IMR-90 (cell line): ENCODE measurements at regions not wholly inside any gene's neighbourhood (a gene's known extent, or its start where the extent isn't known, plus 50 kb on each side); places are given as distances from the start of the nearest gene placed in this dataset.

Experiments used
- ATAC-seq: fragments of 200-7000 bp; cut with Tn5 transposase; 2 replicates; pipeline ENCODE4 v1.9.1; 2020; ENCODE audit warnings: low read depth, mild to moderate bottlenecking, moderate library complexity
- BruUV-seq: library from RNA; stranded (reverse); fragments of 400-500 nt; replicated peaks from 2 replicates; lab custom pipeline; 2021; lab: Mats Ljungman, UMichigan
- CTCF ChIA-PET: fragments of 300-600 bp; formaldehyde crosslinking; extraction: SDS; loops from one replicate; lab custom pipeline; 2021; ENCODE audit warnings: antibody characterized with exemption; lab: Yijun Ruan, JAX
- POLR2A ChIA-PET: fragments of 300-600 bp; sonication (Branson Sonifier 250); formaldehyde crosslinking; loops from one replicate; lab custom pipeline; 2022; ENCODE audit warnings: antibody characterized with exemption; ENCODE audit not compliant: unreplicated experiment; lab: Charles Lee
- DNase-seq: peaks from one replicate; pipeline ENCODE4 v3.0.0; 2013
- H2AFZ ChIP-seq: replicated peaks from 2 replicates; pipeline ENCODE3; 2013; ENCODE audit warnings: low read length, mild to moderate bottlenecking; ENCODE audit not compliant: poor library complexity
- H2AK5ac ChIP-seq: 2 replicates; pipeline ENCODE4 v1.6.1; 2013; ENCODE audit warnings: low read depth, low read length, inconsistent platforms
- H2AK9ac ChIP-seq: replicated peaks from 2 replicates; pipeline ENCODE3; 2013; ENCODE audit warnings: mild to moderate bottlenecking, low read depth, low read length, moderate library complexity; ENCODE audit not compliant: poor library complexity
- H2BK120ac ChIP-seq: 2 replicates; pipeline ENCODE4 v1.6.1; 2013; ENCODE audit warnings: low read depth, low read length, inconsistent platforms
- H2BK15ac ChIP-seq: 3 replicates; pipeline ENCODE4 v1.6.1; 2013; ENCODE audit warnings: low read depth, low read length, inconsistent platforms
- H2BK20ac ChIP-seq: 2 replicates; pipeline ENCODE4 v1.6.1; 2013; ENCODE audit warnings: low read depth, mild to moderate bottlenecking, inconsistent platforms, low read length, moderate library complexity
- H2BK5ac ChIP-seq: 2 replicates; pipeline ENCODE4 v1.6.1; 2013; ENCODE audit warnings: mild to moderate bottlenecking, low read depth, low read length, inconsistent platforms; ENCODE audit not compliant: poor library complexity, severe bottlenecking
- H3K14ac ChIP-seq: replicated peaks from 2 replicates; pipeline ENCODE4 v1.6.1; 2013; ENCODE audit warnings: low read depth, low read length, inconsistent platforms
- H3K18ac ChIP-seq: 2 replicates; pipeline ENCODE4 v1.6.1; 2013; ENCODE audit warnings: low read depth, low read length, control low read depth
- H3K23ac ChIP-seq: 2 replicates; pipeline ENCODE4 v1.6.1; 2013; ENCODE audit warnings: low read depth, low read length, inconsistent platforms
- H3K27ac ChIP-seq: 2 replicates; pipeline ENCODE4 v1.5.1; 2013; ENCODE audit warnings: mild to moderate bottlenecking, control low read depth, low read length; ENCODE audit not compliant: insufficient read depth
- H3K27me3 ChIP-seq: 2 replicates; pipeline ENCODE4 v1.6.1; 2013; ENCODE audit warnings: low read length; ENCODE audit not compliant: control insufficient read depth, insufficient read depth
- H3K36me3 ChIP-seq: 2 replicates; pipeline ENCODE4 v1.6.1; 2013; ENCODE audit warnings: low read length, mixed read lengths; ENCODE audit not compliant: control insufficient read depth, insufficient read depth
- H3K4ac ChIP-seq: 2 replicates; pipeline ENCODE4 v1.6.1; 2013; ENCODE audit warnings: low read depth, low read length, inconsistent platforms
- H3K4me1 ChIP-seq: 2 replicates; pipeline ENCODE4 v1.6.1; 2013; ENCODE audit warnings: low read length, mixed read lengths; ENCODE audit not compliant: control insufficient read depth, insufficient read depth
- H3K4me2 ChIP-seq: 2 replicates; pipeline ENCODE4 v1.6.1; 2013; ENCODE audit warnings: low read depth, mild to moderate bottlenecking, control low read depth, low read length, moderate library complexity
- H3K4me3 ChIP-seq: 2 replicates; pipeline ENCODE4 v1.5.1; 2013; ENCODE audit warnings: low read depth, mild to moderate bottlenecking, control low read depth, low read length, moderate library complexity; ENCODE audit not compliant: insufficient read depth
- H3K56ac ChIP-seq: 2 replicates; pipeline ENCODE4 v1.6.1; 2013; ENCODE audit warnings: low read length, inconsistent platforms; ENCODE audit not compliant: insufficient read depth; ENCODE audit errors: extremely low read depth
- H3K79me1 ChIP-seq, 2 experiments: 2 replicates each; pipeline ENCODE4 v1.6.1; 2013; ENCODE audit warnings: low read length in 2 of 2, inconsistent platforms in 1 of 2, low read depth in 1 of 2
- H3K9ac ChIP-seq: 2 replicates; pipeline ENCODE4 v1.6.1; 2013; ENCODE audit warnings: low read depth, low read length, control low read depth
- H3K9me1 ChIP-seq: 2 replicates; pipeline ENCODE4 v1.6.1; 2013; ENCODE audit warnings: low read length, inconsistent platforms; ENCODE audit not compliant: insufficient read depth
- H3K9me3 ChIP-seq: 2 replicates; pipeline ENCODE4 v1.6.1; 2013; ENCODE audit warnings: low read length; ENCODE audit not compliant: control insufficient read depth, insufficient read depth
- H4K20me1 ChIP-seq: 2 replicates; pipeline ENCODE4 v1.6.1; 2013; ENCODE audit warnings: low read length, inconsistent platforms; ENCODE audit not compliant: insufficient read depth
- H4K5ac ChIP-seq: 2 replicates; pipeline ENCODE4 v1.6.1; 2013; ENCODE audit warnings: mild to moderate bottlenecking, low read depth, low read length, control low read depth
- H4K8ac ChIP-seq, 2 experiments: 2 replicates each; pipeline ENCODE4 v1.6.1; 2013; ENCODE audit warnings: low read depth in 2 of 2, low read length in 2 of 2, control low read depth in 1 of 2, inconsistent platforms in 1 of 2
- H4K91ac ChIP-seq: 2 replicates; pipeline ENCODE4 v1.6.1; 2013; ENCODE audit warnings: low read depth, low read length, inconsistent platforms; ENCODE audit not compliant: insufficient read depth
- BHLHE40 ChIP-seq: fragments of 150-350 bp; IDR thresholded peaks from 2 replicates; pipeline ENCODE4 v1.6.1; 2016; ENCODE audit warnings: mild to moderate bottlenecking, low read depth, low read length
- CEBPB ChIP-seq: IDR thresholded peaks from 2 replicates; pipeline ENCODE4 v1.6.1; 2012; ENCODE audit warnings: low read depth, low read length, improper control_type of control experiment
- CHD1 ChIP-seq: IDR thresholded peaks from 2 replicates; pipeline ENCODE4 v1.6.1; 2012; ENCODE audit warnings: low read depth, low read length, improper control_type of control experiment
- ELK1 ChIP-seq: fragments of 150-350 bp; IDR thresholded peaks from 2 replicates; pipeline ENCODE4 v1.6.1; 2016; ENCODE audit warnings: low read depth, mild to moderate bottlenecking, low read length, moderate library complexity, borderline replicate concordance
- FOS ChIP-seq: fragments of 150-350 bp; IDR thresholded peaks from 2 replicates; pipeline ENCODE4 v1.6.1; 2016; ENCODE audit warnings: low read depth, low read length
- MAZ ChIP-seq: IDR thresholded peaks from 2 replicates; pipeline ENCODE4 v1.6.1; 2012; ENCODE audit warnings: low read depth, mild to moderate bottlenecking, low read length, improper control_type of control experiment, moderate library complexity, borderline replicate concordance
- NFE2L2 ChIP-seq: fragments of 150-350 bp; IDR thresholded peaks from 2 replicates; pipeline ENCODE4 v1.6.1; 2016; ENCODE audit warnings: low read depth, mild to moderate bottlenecking, low read length
- POLR2A ChIP-seq: IDR thresholded peaks from 2 replicates; pipeline ENCODE4 v1.6.1; 2012; ENCODE audit warnings: mild to moderate bottlenecking, low read depth, low read length
- RAD21 ChIP-seq: IDR thresholded peaks from 2 replicates; pipeline ENCODE4 v1.6.1; 2012; ENCODE audit warnings: low read length, improper control_type of control experiment
- SMC3 ChIP-seq: fragments of 150-350 bp; IDR thresholded peaks from 2 replicates; pipeline ENCODE4 v1.6.1; 2016; ENCODE audit warnings: low read depth, mild to moderate bottlenecking, antibody characterized with exemption, low read length, moderate library complexity
- WGBS, 2 experiments: methylation state at CpG; one replicate each; pipeline versions ENCODE4 v1.1.5 to v1.1.7; 2013; ENCODE audit warnings: missing lambda C conversion rate in 2 of 2; ENCODE audit not compliant: insufficient read length in 1 of 2; ENCODE audit errors: extremely low coverage in 2 of 2; 5-methylcytosine and 5-hydroxymethylcytosine counted together
- dilution Hi-C: fragments of 300-500 bp; cut with HindIII; formaldehyde crosslinking; loops from one replicate; pipeline ENCODE4 v1.14.3; 2018; ENCODE audit warnings: low sequenced_read_pairs; ENCODE audit not compliant: unreplicated experiment
- in situ Hi-C: fragments of 300-500 bp; cut with MboI; formaldehyde crosslinking; loops from 3 replicates; pipeline ENCODE4 v1.14.3; 2019; ENCODE audit warnings: low sequenced_read_pairs, inconsistent platforms, mixed read lengths
- intact Hi-C: fragments of 100-400 bp; cut with micrococcal nuclease; formaldehyde crosslinking; loops from 2 replicates; pipeline ENCODE4 v1.10.0; 2022

GRCh38 chr6:149218915-149219314, 98.6 kb upstream of the TAB2 start:
- ChIA-PET CTCF (interaction anchor here (0.6 kb wide), 1 partner anchor 114 kb away, joined by 3 read pairs; no protein-coding TSS in a partner anchor), POLR2A (no interaction called here)
- H4K20me1 ChIP-seq: no peaks in the 10 kb centered on the region
- no CpG with 5 or more reads among the region's 2 CpGs for WGBS, 2 experiments
- TF ChIP-seq RAD21 (no peak), NFE2L2 (no peak), CEBPB (no peak), FOS (no peak), BHLHE40 (no peak), ELK1 (no peak), CHD1 (no peak), MAZ (no peak), POLR2A (no peak), SMC3 (no peak)
- no peak overlapping the region for H3K14ac ChIP-seq
- no peak overlapping the region for H2BK20ac ChIP-seq
- in situ Hi-C loops (no loop called here), dilution Hi-C loops (no loop called here), intact Hi-C loops (loop anchor here (10.0 kb wide), 1 partner anchor 184 kb away; no protein-coding TSS in a partner anchor)
- ATAC-seq (no peak), DNase-seq (no peak)
- no peak overlapping the region for H4K8ac ChIP-seq
- H3K27me3 ChIP-seq: no peaks in the 10 kb centered on the region; the same call in 1 of the 2 replicates
- no peak overlapping the region for H3K23ac ChIP-seq
- no peaks in the 10 kb centered on the region for H3K36me3 ChIP-seq
- H3K4me2 ChIP-seq: no peak overlapping the region
- no peak overlapping the region for H3K4ac ChIP-seq
- no peak overlapping the region for H2AK9ac ChIP-seq
- no peak overlapping the region for H4K5ac ChIP-seq
- H3K18ac ChIP-seq: no peak overlapping the region
- no peak overlapping the region for H3K9ac ChIP-seq
- H2AFZ ChIP-seq: no peak overlapping the region
- H3K56ac ChIP-seq: no peak overlapping the region
- no peak overlapping the region for H3K4me3 ChIP-seq
- H3K27ac ChIP-seq: no peak overlapping the region
- H3K4me1 ChIP-seq: peaks cover 5% of the 10 kb centered on the region; the same call in 1 of the 2 replicates
- no peak overlapping the region for H2BK120ac ChIP-seq
- BruUV-seq: no TSS peak
- no peaks in the 10 kb centered on the region for H3K9me3 ChIP-seq
- no peak overlapping the region for H2AK5ac ChIP-seq
- no peaks in the 10 kb centered on the region for H3K79me1 ChIP-seq
- H2BK5ac ChIP-seq: no peak overlapping the region
- H2BK15ac ChIP-seq: no peak overlapping the region
- H4K91ac ChIP-seq: no peak overlapping the region
- H3K9me1 ChIP-seq: peaks cover 7% of the 10 kb centered on the region; the same call in 1 of the 2 replicates
